GM10266 (cell line): ENCODE measurements at regions not wholly inside any gene's neighbourhood (a gene's known extent, or its start where the extent isn't known, plus 50 kb on each side); places are given as distances from the start of the nearest gene placed in this dataset.

Experiments
- DNase-seq: peaks from one replicate; pipeline ENCODE4 v3.0.0; 2012; ENCODE audit errors: extremely low spot score
- CTCF ChIP-seq: IDR thresholded peaks from 2 replicates; pipeline ENCODE4 v1.5.1; 2012; ENCODE audit warnings: mild to moderate bottlenecking, low read depth; ENCODE audit not compliant: control insufficient read depth, insufficient read depth; ENCODE audit errors: missing control alignments

- TF ChIP-seq CTCF = no peak
- no peak for DNase-seq
These were observed 210.3 kb downstream of the TMX3 start for GRCh38 chr18:68504441-68505177.

- TF ChIP-seq CTCF = no peak
- no peak for DNase-seq
These were observed 214.4 kb downstream of the TMX3 start for GRCh38 chr18:68500556-68500955.

- DNase-seq = no peak
- no peak for TF ChIP-seq CTCF
These were observed 215.8 kb downstream of the TMX3 start for GRCh38 chr18:68499141-68499540.

GRCh38 chr18:68498636-68499035, 216.3 kb downstream of the TMX3 start:
- DNase-seq = no peak
- TF ChIP-seq CTCF = no peak

GRCh38 chr18:68498185-68498584, 216.7 kb downstream of the TMX3 start:
- no peak for TF ChIP-seq CTCF
- DNase-seq = no peak

GRCh38 chr18:68494802-68495581, 219.9 kb downstream of the TMX3 start:
- no peak for TF ChIP-seq CTCF
- no peak for DNase-seq
